ENCODE measurements at regions not wholly inside any gene's neighbourhood (a gene's known extent, or its start where the extent isn't known, plus 50 kb on each side); places are given as distances from the start of the nearest gene placed in this dataset.

GRCh38 chr20:17844549-17845298, 123.9 kb downstream of the SNX5 start:
- Histone ChIP-seq H3K9me1 (ENCODE audit: insufficient read depth, low read length) (peaks cover 40% of the 10 kb centered on the region), H3K56ac (ENCODE audit: extremely low read depth, insufficient read depth, low read length) (peak overlapping the region; percentile 82), H4K5ac (ENCODE audit: low read depth, low read length) (peak overlapping the region; percentile 77; the same call in 1 of the 2 replicates), H3K4me2 (ENCODE audit: low read depth, low read length) (no peak overlapping the region), H2BK120ac (ENCODE audit: low read depth, low read length) (peak overlapping the region; percentile 99), H3K18ac (ENCODE audit: low read depth, low read length) (peak overlapping the region; percentile 84; the same call in 1 of the 2 replicates), H3K27me3 (ENCODE audit: control insufficient read depth, insufficient read depth, low read length) (no peaks in the 10 kb centered on the region), H2BK15ac (ENCODE audit: low read depth, low read length) (peak overlapping the region; percentile 99), H4K8ac (ENCODE audit: low read depth in 2 of 2, low read length in 2 of 2) (peak overlapping the region; percentile 88 to 97), H3K4me3 (ENCODE audit: insufficient read depth, low read depth, low read length) (no peak overlapping the region), H2AFZ (replicated peaks; ENCODE audit: low read length, poor library complexity) (no peak overlapping the region), H3K9ac (ENCODE audit: low read depth, low read length) (no peak overlapping the region), H2AK9ac (replicated peaks; ENCODE audit: low read depth, low read length, poor library complexity) (no peak overlapping the region), H3K36me3 (ENCODE audit: control insufficient read depth, insufficient read depth, low read length) (no peaks in the 10 kb centered on the region), H3K9me3 (ENCODE audit: control insufficient read depth, insufficient read depth, low read length) (peaks cover 6% of the 10 kb centered on the region), H3K14ac (replicated peaks; ENCODE audit: low read depth, low read length) (peak overlapping the region; percentile 96; the same call in 1 of the 2 replicates), H4K20me1 (ENCODE audit: insufficient read depth, low read length) (no peaks in the 10 kb centered on the region), H3K4me1 (ENCODE audit: control insufficient read depth, insufficient read depth, low read length) (peaks cover 24% of the 10 kb centered on the region), H3K23ac (ENCODE audit: low read depth, low read length) (peak overlapping the region; percentile 99), H2BK5ac (ENCODE audit: low read depth, low read length, poor library complexity, severe bottlenecking) (peak overlapping the region; percentile 97), H4K91ac (ENCODE audit: insufficient read depth, low read depth, low read length) (peak overlapping the region; percentile 99), H3K27ac (ENCODE audit: insufficient read depth, low read length) (peak overlapping the region; percentile 90), H3K4ac (ENCODE audit: low read depth, low read length) (peak overlapping the region; percentile 100), H2AK5ac (ENCODE audit: low read depth, low read length) (peak overlapping the region; percentile 100), H2BK20ac (ENCODE audit: low read depth, low read length) (peak overlapping the region; percentile 100), H3K79me1 (ENCODE audit: low read depth in 1 of 2, low read length in 2 of 2) (peaks cover 0 to 34% of the 10 kb centered on the region in 2 experiments; a peak in 2 of 4 replicates)
- DNase-seq (no peak), ATAC-seq (ENCODE audit: low read depth) (no peak)
- in situ Hi-C loops (cut with MboI; ENCODE audit: low sequenced_read_pairs) (no loop called here), intact Hi-C loops (cut with micrococcal nuclease) (loop anchor here (5.0 kb wide), 1 partner anchor 53 kb away; no protein-coding TSS in a partner anchor), dilution Hi-C loops (cut with HindIII; ENCODE audit: low sequenced_read_pairs, unreplicated experiment) (no loop called here)
- ChIA-PET CTCF (no interaction called here), POLR2A (ENCODE audit: unreplicated experiment) (no interaction called here)
- 100% methylated on average over 1 of the region's 7 CpGs; no CpG with 5 or more reads in 1 of the 2 experiments for WGBS, 2 experiments (ENCODE audit: extremely low coverage in 2 of 2, insufficient read length in 1 of 2)
- BruUV-seq (replicated peaks): no TSS peak
- TF ChIP-seq, protein P1, sequence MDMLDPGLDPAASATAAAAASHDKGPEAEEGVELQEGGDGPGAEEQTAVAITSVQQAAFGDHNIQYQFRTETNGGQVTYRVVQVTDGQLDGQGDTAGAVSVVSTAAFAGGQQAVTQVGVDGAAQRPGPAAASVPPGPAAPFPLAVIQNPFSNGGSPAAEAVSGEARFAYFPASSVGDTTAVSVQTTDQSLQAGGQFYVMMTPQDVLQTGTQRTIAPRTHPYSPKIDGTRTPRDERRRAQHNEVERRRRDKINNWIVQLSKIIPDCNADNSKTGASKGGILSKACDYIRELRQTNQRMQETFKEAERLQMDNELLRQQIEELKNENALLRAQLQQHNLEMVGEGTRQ (IDR thresholded peaks at IDR 0.05; ENCODE audit: low read depth, low read length): no peak
- TF ChIP-seq CEBPB (IDR thresholded peaks at IDR 0.05; ENCODE audit: low read depth, low read length) (peak; percentile 96), FOS (IDR thresholded peaks at IDR 0.05; ENCODE audit: low read depth, low read length) (no peak), POLR2A (IDR thresholded peaks at IDR 0.05; ENCODE audit: low read depth, low read length) (no peak), RAD21 (IDR thresholded peaks at IDR 0.05; ENCODE audit: low read length) (no peak), NFE2L2 (IDR thresholded peaks at IDR 0.05; ENCODE audit: low read depth, low read length) (no peak)

Data from IMR-90 (cell line).